T47D (cell line): ENCODE measurements at regions not wholly inside any gene's neighbourhood (a gene's known extent, or its start where the extent isn't known, plus 50 kb on each side); places are given as distances from the start of the nearest gene placed in this dataset.

Experiments
- DNase-seq, 2 experiments: peaks; one replicate each; pipeline versions ENCODE4 v3.0.0 to v3.0.0-alpha.2; 2011 to 2012; ENCODE audit warnings: low read depth in 1 of 2, low spot score in 1 of 2
- JUND ChIP-seq: IDR thresholded peaks from 2 replicates; pipeline ENCODE4 v1.6.1; 2012; ENCODE audit warnings: low read depth
- in situ Hi-C: cut with HindIII; loops from 2 replicates; pipeline ENCODE4 v1.10.0; 2016; ENCODE audit warnings: low sequenced_read_pairs, low pct_unique_long_range_greater_than_20kb

DNA sequence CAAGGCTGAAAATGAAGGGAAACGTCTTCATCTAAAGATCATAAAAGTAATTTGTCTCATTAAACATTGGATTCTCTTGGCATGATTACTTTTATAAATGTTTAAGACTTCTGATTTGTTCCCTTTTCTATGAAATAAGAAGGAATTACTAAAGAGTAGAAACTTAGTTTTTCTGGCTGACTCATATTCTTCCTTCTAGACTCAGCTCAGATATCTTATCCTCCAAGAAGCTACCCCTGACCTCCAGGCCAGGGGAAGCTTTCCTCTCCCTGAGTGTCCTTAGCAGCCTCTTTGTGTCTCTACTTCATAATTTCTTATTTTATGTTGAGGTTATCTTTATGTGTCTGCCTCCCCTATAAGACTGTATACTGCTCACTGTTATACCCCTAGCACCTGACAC, 291.9 kb upstream of the STT3B start:
- TF ChIP-seq JUND, result no peak
- no peak for DNase-seq
- in situ Hi-C loops, result no loop called here

DNA sequence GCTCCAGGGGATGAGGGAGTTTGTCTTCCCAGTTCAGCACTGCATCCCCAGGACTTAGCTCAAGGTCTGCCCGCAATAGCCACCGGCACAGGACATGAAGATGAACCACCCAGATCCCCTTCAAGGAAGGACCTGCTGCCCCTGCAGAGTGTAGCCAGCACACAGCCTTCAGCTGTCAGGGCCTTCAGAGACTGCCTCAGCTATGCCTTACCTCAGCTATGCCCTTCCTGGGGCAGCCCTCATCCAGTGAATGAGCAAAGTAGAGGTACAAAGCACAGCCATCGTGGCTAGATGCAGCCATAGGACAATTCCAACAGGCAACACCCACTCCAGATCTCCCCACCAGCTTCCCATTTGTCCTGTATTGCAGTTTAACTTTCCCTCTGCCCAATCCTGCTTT, 291.2 kb upstream of the STT3B start:
- no peak for DNase-seq
- TF ChIP-seq JUND, result no peak
- in situ Hi-C loops, result no loop called here

DNA sequence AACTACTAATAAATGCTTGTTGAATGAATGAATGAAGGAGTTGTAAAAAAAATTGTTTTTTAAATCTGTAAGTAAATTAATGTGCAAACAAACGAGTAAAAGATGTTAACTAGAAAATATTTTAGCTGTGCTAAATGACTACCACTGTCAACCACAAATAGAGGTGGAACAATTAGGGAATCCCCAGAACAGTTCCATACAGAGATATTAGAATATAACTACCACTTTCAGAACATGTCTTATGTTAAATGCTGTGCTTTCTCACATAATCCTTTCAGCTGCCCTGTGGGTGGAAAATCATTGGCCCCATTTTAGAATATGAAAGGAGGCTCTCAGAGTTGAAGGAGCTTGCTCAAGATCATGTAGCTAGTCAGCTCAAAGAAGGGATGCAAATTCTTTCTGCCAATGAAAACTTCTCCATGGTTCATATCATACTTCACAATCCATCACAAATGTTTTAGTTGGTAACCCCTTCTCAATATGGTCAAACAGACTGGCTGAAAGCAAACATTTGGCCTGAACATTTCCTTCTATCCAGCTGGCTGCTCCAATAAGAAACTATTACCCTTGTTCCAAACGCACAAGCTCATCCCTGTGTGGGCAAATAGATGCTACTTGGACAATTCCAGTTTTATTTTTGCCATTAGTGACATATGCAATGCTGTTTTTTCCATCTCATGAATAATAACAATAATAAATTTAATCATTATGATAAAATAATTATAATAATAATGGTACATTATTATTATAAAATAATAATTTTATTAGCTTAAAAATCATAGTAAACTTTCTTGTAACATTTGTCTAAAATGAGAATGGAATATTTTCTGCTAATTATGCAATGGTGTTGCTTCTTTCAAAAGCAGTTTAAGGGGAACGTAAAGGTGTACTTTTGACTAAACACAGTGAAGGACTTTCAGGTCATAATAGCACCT, 290.4 kb upstream of the STT3B start:
- in situ Hi-C loops, result no loop called here
- no peak for DNase-seq

DNA sequence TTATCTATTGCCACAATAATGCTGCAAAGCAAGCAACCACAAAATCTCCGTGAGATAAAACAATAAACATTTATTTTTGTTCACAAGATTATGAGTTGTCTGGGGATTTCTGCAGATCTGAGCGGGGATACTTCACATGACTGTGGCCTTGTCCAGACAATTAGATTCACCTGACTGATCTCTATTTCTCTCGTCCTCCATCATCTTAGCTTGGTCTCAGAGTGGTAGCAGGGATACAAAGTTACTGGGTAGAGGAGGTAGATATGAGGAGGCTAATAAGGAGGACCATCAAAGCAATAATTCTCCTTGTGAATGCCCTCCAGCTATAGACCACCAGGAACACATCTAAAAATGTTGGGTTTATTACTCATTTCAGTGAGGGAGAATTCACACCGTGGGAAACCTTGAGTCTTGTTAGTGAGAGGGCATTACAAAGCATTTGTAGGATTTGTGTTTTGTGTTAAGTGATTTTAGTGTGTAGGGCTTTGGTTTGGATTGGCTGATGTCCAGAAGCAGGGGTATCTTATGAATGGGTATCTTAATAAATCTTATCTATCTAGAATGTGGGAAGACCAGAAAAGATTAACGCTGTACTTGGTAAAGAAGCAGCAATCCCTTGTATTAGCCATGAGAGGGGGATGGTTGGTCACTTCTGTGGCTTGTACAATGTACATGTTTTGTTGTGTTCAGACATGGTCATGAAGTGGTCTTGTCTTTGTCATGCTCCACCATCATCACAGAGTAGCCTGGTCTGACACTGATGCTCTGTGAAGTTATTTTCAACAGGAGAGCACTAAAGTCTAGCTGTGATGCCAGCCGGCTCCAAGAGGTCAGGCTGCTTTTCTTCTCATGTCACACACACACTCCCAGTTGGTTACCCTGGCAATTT, 287.6 kb upstream of the STT3B start:
- DNase-seq, result no peak
- in situ Hi-C loops, result no loop called here
- no peak for TF ChIP-seq JUND

More for the DNA sequence above, 290.4 kb upstream of the STT3B start:
- no peak for TF ChIP-seq JUND

DNA sequence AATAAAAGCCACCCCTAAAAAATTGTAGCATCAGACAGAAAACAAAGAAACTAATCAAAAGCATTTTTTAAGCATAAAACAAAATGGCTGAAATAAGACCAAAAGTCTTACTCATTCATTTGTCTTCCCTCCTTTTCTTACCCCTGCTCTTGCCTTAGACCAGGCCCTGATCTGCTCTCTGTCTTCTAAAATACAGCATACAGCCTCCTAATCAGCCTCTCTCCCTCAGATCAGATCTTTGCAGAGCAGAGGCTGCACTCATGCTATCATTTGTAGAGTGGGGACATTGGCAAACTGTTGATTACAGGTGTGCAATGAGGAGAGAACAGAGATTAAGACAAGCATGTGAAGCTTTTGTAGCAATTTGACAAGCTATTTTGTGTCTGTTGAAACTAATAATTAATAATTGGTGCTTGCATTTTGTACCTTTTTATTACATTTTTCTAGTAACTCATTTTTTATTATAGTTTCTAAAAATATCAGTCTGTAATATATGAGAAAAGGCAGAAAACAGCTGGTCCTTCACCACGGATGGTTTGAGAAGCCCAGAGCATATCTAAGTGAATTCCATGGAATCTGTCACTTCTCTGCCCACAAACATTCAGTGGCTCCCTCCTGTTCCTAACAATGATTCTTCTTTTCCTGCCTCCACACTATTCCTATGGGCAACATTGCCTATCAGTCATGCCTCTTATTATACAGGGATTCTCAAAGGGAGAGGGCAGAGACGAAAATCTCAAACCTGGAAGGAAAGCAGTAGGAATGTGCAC, 286.2 kb upstream of the STT3B start:
- TF ChIP-seq JUND, result no peak
- in situ Hi-C loops, result no loop called here
- no peak for DNase-seq

DNA sequence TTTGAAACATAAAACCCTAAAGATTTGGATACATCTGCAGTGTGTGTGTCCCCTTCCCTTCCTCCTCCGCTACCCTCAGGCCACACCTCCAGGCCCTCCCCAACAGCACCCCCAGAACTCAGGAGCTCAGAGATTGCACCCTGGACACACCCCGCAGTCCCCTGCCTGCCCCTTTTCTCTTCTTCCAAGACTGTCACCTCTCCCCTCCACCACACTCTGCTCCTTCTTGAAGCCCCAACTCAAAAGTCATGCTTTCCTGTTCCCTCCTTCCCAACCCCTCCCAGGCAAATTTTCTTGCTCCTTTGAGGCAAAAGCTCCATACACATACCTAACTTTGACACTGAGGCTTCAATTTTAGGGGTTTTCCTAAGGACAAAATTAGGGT, 285.7 kb upstream of the STT3B start:
- DNase-seq, result no peak
- TF ChIP-seq JUND, result no peak
- in situ Hi-C loops, result no loop called here

DNA sequence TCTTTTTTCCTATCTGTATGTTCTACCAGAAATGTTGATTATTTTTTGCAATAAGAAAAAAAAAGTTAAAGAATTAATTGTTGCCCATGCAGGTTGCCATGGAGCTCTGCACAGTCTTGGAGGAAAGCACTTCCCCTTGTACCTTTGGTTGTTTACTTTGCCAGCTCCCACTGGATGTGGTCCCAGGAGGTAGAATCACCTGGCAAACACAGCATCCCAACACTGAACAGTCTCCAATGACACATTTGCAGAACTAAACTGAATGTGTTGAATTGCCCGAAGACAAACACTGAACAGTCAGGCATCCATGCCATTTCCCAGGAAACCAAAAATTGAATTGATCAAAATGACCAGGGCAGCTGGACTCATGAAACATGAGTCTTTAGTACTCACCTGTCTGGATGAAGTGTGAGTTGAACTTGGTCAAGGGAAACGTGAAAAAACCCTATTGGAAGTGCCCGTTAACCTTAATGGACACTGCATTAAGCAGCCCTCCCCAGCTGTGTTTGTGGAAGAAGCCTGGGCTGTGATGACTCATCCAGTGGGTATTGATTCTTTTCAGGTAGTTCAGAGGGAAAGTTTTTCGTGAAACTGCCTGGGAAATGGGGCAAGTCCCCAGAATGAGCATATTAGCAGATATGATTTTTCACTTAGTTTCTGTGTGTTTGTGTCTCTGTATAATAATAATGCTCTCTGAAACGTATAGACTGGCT, 284.7 kb upstream of the STT3B start:
- no peak for DNase-seq
- no peak for TF ChIP-seq JUND
- in situ Hi-C loops, result no loop called here

DNA sequence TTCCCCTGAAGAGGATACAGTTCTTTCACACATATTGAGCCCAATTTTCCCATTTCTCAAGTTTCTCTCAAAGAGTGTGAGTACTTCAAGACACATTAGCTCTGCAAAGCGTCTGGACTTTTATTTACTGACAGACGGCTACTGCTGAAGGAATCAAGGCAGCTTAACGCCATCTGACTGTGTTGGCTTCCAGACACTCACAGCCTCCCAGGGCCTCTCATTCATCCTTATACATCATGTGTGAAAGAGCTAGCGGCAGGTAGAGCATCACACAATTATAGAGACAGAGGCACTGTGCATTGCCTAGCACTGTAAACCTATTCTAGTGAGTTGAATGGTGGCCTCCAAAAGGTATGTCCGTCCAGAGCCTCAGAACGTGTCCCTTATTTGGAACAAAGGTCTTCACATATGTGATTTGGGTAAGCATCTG, 284.1 kb upstream of the STT3B start:
- no peak for DNase-seq
- in situ Hi-C loops, result no loop called here
- no peak for TF ChIP-seq JUND

DNA sequence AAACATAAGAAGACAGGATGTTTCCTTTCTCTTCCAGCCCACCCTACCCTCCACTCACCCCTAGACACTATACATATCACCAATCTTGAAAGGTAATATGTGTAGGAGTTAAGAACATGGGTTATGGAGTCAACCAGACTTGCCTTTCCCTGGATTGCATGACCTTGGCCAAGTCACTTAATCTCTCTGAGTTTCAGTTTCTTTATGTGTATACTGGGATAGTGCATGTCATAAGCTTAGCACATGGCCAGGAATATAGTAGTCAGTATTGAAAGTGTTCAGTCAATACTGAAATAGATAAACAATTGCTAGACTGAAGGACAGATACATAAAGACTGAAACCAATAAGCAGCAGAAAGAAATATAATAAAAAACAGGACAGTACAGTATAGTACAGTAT, 283.2 kb upstream of the STT3B start:
- in situ Hi-C loops, result no loop called here
- TF ChIP-seq JUND, result no peak
- no peak for DNase-seq

DNA sequence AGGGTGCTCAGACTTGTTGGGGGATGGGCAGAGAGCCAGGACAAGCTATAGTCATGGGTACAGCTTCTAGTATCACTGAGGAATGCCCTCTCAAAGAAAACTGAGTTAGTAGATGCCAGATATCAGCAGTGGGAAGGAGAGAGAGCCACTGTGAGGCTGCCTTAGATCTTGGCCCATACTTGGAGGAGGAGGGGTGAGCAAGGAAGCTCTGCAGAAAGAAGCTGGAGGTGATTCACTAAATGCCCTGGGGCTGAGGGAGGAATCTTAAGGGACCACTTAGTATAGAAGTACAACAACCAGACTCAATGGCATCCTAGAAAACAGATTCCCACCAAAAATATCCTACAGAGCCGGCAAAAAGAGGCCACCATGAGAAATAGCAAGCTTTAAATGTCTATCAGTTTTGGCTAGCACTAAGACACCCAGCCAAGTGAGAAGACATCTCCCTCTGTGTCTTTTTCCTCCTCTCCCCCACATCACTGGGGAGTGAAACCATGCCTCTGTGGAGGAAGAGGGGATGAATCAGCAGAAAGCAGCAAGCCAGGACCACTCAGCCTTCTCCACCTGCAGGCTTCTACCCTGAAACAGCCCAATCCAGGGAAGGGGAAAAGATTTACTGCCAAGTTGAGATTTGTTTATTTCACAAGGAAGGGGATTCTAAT, 282.5 kb upstream of the STT3B start:
- in situ Hi-C loops, result no loop called here
- TF ChIP-seq JUND, result no peak
- DNase-seq, result no peak

DNA sequence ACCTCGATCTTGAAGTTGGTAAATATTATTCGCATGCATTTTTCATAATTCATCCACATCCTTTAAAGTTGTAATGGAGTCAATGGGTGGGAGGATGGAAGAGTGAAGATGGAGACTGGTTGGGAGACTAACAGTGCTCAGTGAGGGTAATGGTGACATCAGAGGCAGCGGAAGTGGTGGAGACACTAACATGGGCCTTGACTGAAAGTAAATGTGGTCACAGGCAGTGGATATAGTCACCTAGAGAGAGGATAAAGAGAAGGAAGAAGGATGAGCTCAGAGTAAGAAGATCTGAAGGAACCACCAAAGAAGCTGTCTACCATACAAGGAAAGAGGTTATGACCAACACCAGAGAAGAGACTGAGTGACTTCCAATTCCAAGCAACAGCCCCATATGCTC, 281.6 kb upstream of the STT3B start:
- no peak for TF ChIP-seq JUND
- DNase-seq, result no peak
- in situ Hi-C loops, result no loop called here
